ENCODE measurements at regions not wholly inside any gene's neighbourhood (a gene's known extent, or its start where the extent isn't known, plus 50 kb on each side); places are given as distances from the start of the nearest gene placed in this dataset.

- TF ChIP-seq CTCF (IDR thresholded peaks at IDR 0.05; ENCODE audit: unreplicated experiment) = no peak
- Mint-ChIP-seq H3K36me3 (no peaks in the 10 kb centered on the region), H3K4me3 (no peak overlapping the region), H3K9me3 (no peaks in the 10 kb centered on the region), H3K27me3 (ENCODE audit: low read depth) (peaks cover 8% of the 10 kb centered on the region), H3K4me1 (no peaks in the 10 kb centered on the region), H3K27ac (no peak overlapping the region)
- DNase-seq (ENCODE audit: low spot score in 2 of 2, unreplicated experiment in 2 of 2) = no peak
Observed at GRCh38 chr6:101013612-101014195, 132.6 kb upstream of the ASCC3 start.

- Mint-ChIP-seq H3K36me3 (no peaks in the 10 kb centered on the region), H3K4me1 (no peaks in the 10 kb centered on the region), H3K27ac (no peak overlapping the region), H3K4me3 (no peak overlapping the region), H3K9me3 (no peaks in the 10 kb centered on the region), H3K27me3 (ENCODE audit: low read depth) (peaks cover 8% of the 10 kb centered on the region)
- DNase-seq (ENCODE audit: low spot score in 2 of 2, unreplicated experiment in 2 of 2) = no peak
- TF ChIP-seq CTCF (IDR thresholded peaks at IDR 0.05; ENCODE audit: unreplicated experiment) = no peak
Observed at GRCh38 chr6:101015541-101015940, 134.4 kb upstream of the ASCC3 start.

- H3K4me1 Mint-ChIP-seq = no peaks in the 10 kb centered on the region
- no peak for DNase-seq (ENCODE audit: low spot score in 2 of 2, unreplicated experiment in 2 of 2)
- no peak overlapping the region for H3K4me3 Mint-ChIP-seq
- H3K9me3 Mint-ChIP-seq = no peaks in the 10 kb centered on the region
- TF ChIP-seq CTCF (IDR thresholded peaks at IDR 0.05; ENCODE audit: unreplicated experiment) = no peak
- H3K27me3 Mint-ChIP-seq (ENCODE audit: low read depth) = peaks cover 8% of the 10 kb centered on the region
- no peak overlapping the region for H3K27ac Mint-ChIP-seq
- H3K36me3 Mint-ChIP-seq = no peaks in the 10 kb centered on the region
Observed at GRCh38 chr6:101016163-101016562, 135.0 kb upstream of the ASCC3 start.

- Mint-ChIP-seq H3K36me3 (no peaks in the 10 kb centered on the region), H3K9me3 (no peaks in the 10 kb centered on the region), H3K27ac (no peak overlapping the region), H3K4me3 (no peak overlapping the region), H3K4me1 (no peaks in the 10 kb centered on the region), H3K27me3 (ENCODE audit: low read depth) (peaks cover 7% of the 10 kb centered on the region)
- no peak for DNase-seq (ENCODE audit: low spot score in 2 of 2, unreplicated experiment in 2 of 2)
- TF ChIP-seq CTCF (IDR thresholded peaks at IDR 0.05; ENCODE audit: unreplicated experiment) = no peak
Observed at GRCh38 chr6:101018157-101018556, 137.0 kb upstream of the ASCC3 start.

GRCh38 chr6:101021504-101021903, 140.4 kb upstream of the ASCC3 start:
- peaks cover 10% of the 10 kb centered on the region for H3K9me3 Mint-ChIP-seq
- no peak for TF ChIP-seq CTCF (IDR thresholded peaks at IDR 0.05; ENCODE audit: unreplicated experiment)
- H3K27ac Mint-ChIP-seq = no peak overlapping the region
- H3K36me3 Mint-ChIP-seq = no peaks in the 10 kb centered on the region
- DNase-seq (ENCODE audit: low spot score in 2 of 2, unreplicated experiment in 2 of 2) = no peak
- H3K4me3 Mint-ChIP-seq = no peak overlapping the region
- H3K27me3 Mint-ChIP-seq (ENCODE audit: low read depth) = peaks cover 5% of the 10 kb centered on the region
- no peaks in the 10 kb centered on the region for H3K4me1 Mint-ChIP-seq

- Mint-ChIP-seq H3K9me3 (no peaks in the 10 kb centered on the region), H3K27ac (no peak overlapping the region), H3K27me3 (ENCODE audit: low read depth) (no peaks in the 10 kb centered on the region), H3K4me3 (no peak overlapping the region), H3K36me3 (no peaks in the 10 kb centered on the region), H3K4me1 (no peaks in the 10 kb centered on the region)
- DNase-seq (ENCODE audit: low spot score in 2 of 2, unreplicated experiment in 2 of 2) = no peak
- no peak for TF ChIP-seq CTCF (IDR thresholded peaks at IDR 0.05; ENCODE audit: unreplicated experiment)
Observed at GRCh38 chr6:101042966-101043365, 161.8 kb upstream of the ASCC3 start.
